ENCODE measurements at regions not wholly inside any gene's neighbourhood (a gene's known extent, or its start where the extent isn't known, plus 50 kb on each side); places are given as distances from the start of the nearest gene placed in this dataset.

- no peak for TF ChIP-seq POLR2AphosphoS5 (IDR thresholded peaks at IDR 0.05; ENCODE audit: low read depth, low read length)
- no peak for TF ChIP-seq TAF1 (IDR thresholded peaks at IDR 0.05; ENCODE audit: borderline replicate concordance, insufficient read depth, low read length)
These were observed 545.5 kb downstream of the CBLN2 start for GRCh38 chr18:71998547-71999097.

All from PFSK-1 (cell line).